Neural progenitor cell (in vitro differentiated cells): ENCODE measurements at regions not wholly inside any gene's neighbourhood (a gene's known extent, or its start where the extent isn't known, plus 50 kb on each side); places are given as distances from the start of the nearest gene placed in this dataset.
"Not testable (repeated sequence)": the region's sequence is repeated elsewhere in the genome, so short reads cannot be mapped to it uniquely, and the experiment has no call there.

Experiments
- DNase-seq: peaks from one replicate; pipeline ENCODE4 v3.0.0-alpha.2; 2016; ENCODE audit warnings: low spot score
- H2AFZ ChIP-seq: fragments of 200-600 bp; sonication (generic); replicated peaks from 2 replicates; pipeline ENCODE4 v1.6.1; 2016; ENCODE audit warnings: antibody characterized with exemption
- H3F3A ChIP-seq: fragments of 200-600 bp; sonication (generic); 2 replicates; pipeline ENCODE4 v1.6.1; 2016; ENCODE audit warnings: antibody characterized with exemption, low read depth
- H3K27ac ChIP-seq: fragments of 200-600 bp; sonication (generic); 2 replicates; pipeline ENCODE4 v1.5.1; 2016; ENCODE audit warnings: mild to moderate bottlenecking
- H3K27me3 ChIP-seq: fragments of 200-600 bp; sonication (generic); 2 replicates; pipeline ENCODE4 v1.6.1; 2016; ENCODE audit warnings: mild to moderate bottlenecking, moderate library complexity
- H3K36me3 ChIP-seq: fragments of 200-600 bp; sonication (generic); 2 replicates; pipeline ENCODE4 v1.5.1; 2016
- H3K4me1 ChIP-seq: fragments of 200-600 bp; sonication (generic); 2 replicates; pipeline ENCODE4 v1.6.1; 2016; ENCODE audit warnings: mixed run types
- H3K4me2 ChIP-seq: fragments of 200-600 bp; sonication (generic); 2 replicates; pipeline ENCODE4 v1.6.1; 2016
- H3K4me3 ChIP-seq: fragments of 200-600 bp; sonication (generic); 2 replicates; pipeline ENCODE4 v1.5.1; 2016
- H3K79me2 ChIP-seq: fragments of 200-600 bp; sonication (generic); 2 replicates; pipeline ENCODE4 v1.6.1; 2016; ENCODE audit warnings: low read depth
- H3K9ac ChIP-seq: fragments of 200-600 bp; sonication (generic); 2 replicates; pipeline ENCODE4 v1.6.1; 2016
- H3K9me3 ChIP-seq: fragments of 200-600 bp; sonication (generic); 2 replicates; pipeline ENCODE4 v1.5.1; 2016; ENCODE audit warnings: low read depth
- H4K20me1 ChIP-seq: fragments of 200-600 bp; sonication (generic); 2 replicates; pipeline ENCODE4 v1.6.1; 2016; ENCODE audit warnings: low read depth
- H3K27ac Mint-ChIP-seq: 3 replicates; pipeline ENCODE4 v1.8.0; 2021; ENCODE audit warnings: mixed read lengths
- H3K27me3 Mint-ChIP-seq: 2 replicates; pipeline ENCODE4 v1.8.0; 2022; ENCODE audit warnings: low read depth, mild to moderate bottlenecking, inconsistent platforms, moderate library complexity, mixed read lengths; ENCODE audit not compliant: insufficient read depth
- H3K36me3 Mint-ChIP-seq: 3 replicates; pipeline ENCODE4 v1.8.0; 2021; ENCODE audit warnings: mixed read lengths
- H3K4me1 Mint-ChIP-seq: 3 replicates; pipeline ENCODE4 v1.8.0; 2021; ENCODE audit warnings: mixed read lengths
- H3K4me3 Mint-ChIP-seq: 3 replicates; pipeline ENCODE4 v1.8.0; 2021; ENCODE audit warnings: mild to moderate bottlenecking, moderate library complexity, mixed read lengths
- H3K9me3 Mint-ChIP-seq: 3 replicates; pipeline ENCODE4 v1.8.0; 2020; ENCODE audit warnings: mixed read lengths
- CTCF ChIP-seq: fragments of 200-600 bp; sonication (generic); IDR thresholded peaks from 2 replicates; pipeline ENCODE4 v1.5.1; 2017; ENCODE audit warnings: antibody characterized with exemption, mild to moderate bottlenecking
- EZH2 ChIP-seq: fragments of 200-600 bp; sonication (generic); IDR thresholded peaks from 2 replicates; pipeline ENCODE4 v1.6.1; 2017; ENCODE audit warnings: antibody characterized with exemption, mild to moderate bottlenecking, moderate library complexity
- EZH2phosphoT487 ChIP-seq: fragments of 200-600 bp; sonication (generic); IDR thresholded peaks from 2 replicates; pipeline ENCODE4 v1.6.1; 2017; ENCODE audit warnings: antibody characterized with exemption

- Histone ChIP-seq H3K9me3 (no peaks in the 10 kb centered on the region), H3K27ac (no peak overlapping the region), H3K9ac (no peak overlapping the region), H3K4me1 (no peaks in the 10 kb centered on the region), H3K4me2 (no peak overlapping the region), H3K27me3 (no peaks in the 10 kb centered on the region), H2AFZ (no peak overlapping the region), H4K20me1 (no peaks in the 10 kb centered on the region), H3F3A (no peaks in the 10 kb centered on the region), H3K79me2 (no peaks in the 10 kb centered on the region), H3K36me3 (no peaks in the 10 kb centered on the region), H3K4me3 (no peak overlapping the region)
- no peaks in the 10 kb centered on the region for H3K27me3 Mint-ChIP-seq
- TF ChIP-seq CTCF (no peak), EZH2 (no peak), EZH2phosphoT487 (no peak)
- no peaks in the 10 kb centered on the region for H3K9me3 Mint-ChIP-seq
- no peaks in the 10 kb centered on the region for H3K4me1 Mint-ChIP-seq
- H3K36me3 Mint-ChIP-seq, result no peaks in the 10 kb centered on the region
- H3K4me3 Mint-ChIP-seq, result no peak overlapping the region
- H3K27ac Mint-ChIP-seq, result no peak overlapping the region
- DNase-seq, result no peak
Observed at GRCh38 chr1:67908250-67908936, 75.1 kb upstream of the GNG12 start.

GRCh38 chr1:67907467-67907866 lies 74.2 kb upstream of the GNG12 start:
- not testable (repeated sequence) for H3K27ac Mint-ChIP-seq

GRCh38 chr1:67906015-67906414 lies 72.7 kb upstream of the GNG12 start:
- not testable (repeated sequence) for H3K27me3 ChIP-seq, H3K9me3 ChIP-seq, H3K36me3 ChIP-seq, H3F3A ChIP-seq, H3K9ac ChIP-seq, DNase-seq, H3K4me1 ChIP-seq, H3K27ac ChIP-seq, H3K27me3 Mint-ChIP-seq, H3K36me3 Mint-ChIP-seq, H3K4me3 Mint-ChIP-seq, H3K4me2 ChIP-seq, H3K4me3 ChIP-seq, H2AFZ ChIP-seq, H3K4me1 Mint-ChIP-seq, H3K27ac Mint-ChIP-seq, H3K9me3 Mint-ChIP-seq, H4K20me1 ChIP-seq, H3K79me2 ChIP-seq

More at GRCh38 chr1:67907467-67907866, 74.2 kb upstream of the GNG12 start:
- H3K36me3 Mint-ChIP-seq, DNase-seq, H3K36me3 ChIP-seq, H3K27me3 Mint-ChIP-seq, H3K27me3 ChIP-seq, H3F3A ChIP-seq, H3K9ac ChIP-seq, H3K27ac ChIP-seq, H2AFZ ChIP-seq, H3K79me2 ChIP-seq, H3K4me1 Mint-ChIP-seq, H3K4me3 Mint-ChIP-seq, H3K9me3 ChIP-seq, H3K4me3 ChIP-seq, H4K20me1 ChIP-seq, H3K9me3 Mint-ChIP-seq, H3K4me2 ChIP-seq, H3K4me1 ChIP-seq: not testable (repeated sequence)

GRCh38 chr1:67902546-67903223 lies 69.4 kb upstream of the GNG12 start:
- not testable (repeated sequence) for H3K27ac ChIP-seq
- peaks cover 11% of the 10 kb centered on the region for H3K9me3 Mint-ChIP-seq

More at GRCh38 chr1:67902546-67903223, 69.4 kb upstream of the GNG12 start:
- not testable (repeated sequence) for H3K27me3 ChIP-seq, H3K9me3 ChIP-seq, H3K36me3 ChIP-seq, H3K4me3 ChIP-seq, H2AFZ ChIP-seq, H3K27me3 Mint-ChIP-seq, H3K4me1 Mint-ChIP-seq, H3K79me2 ChIP-seq, DNase-seq, H3K4me1 ChIP-seq, H4K20me1 ChIP-seq, H3K27ac Mint-ChIP-seq, H3K36me3 Mint-ChIP-seq, H3F3A ChIP-seq, H3K4me2 ChIP-seq, H3K9ac ChIP-seq, H3K4me3 Mint-ChIP-seq
